ENCODE measurements at regions not wholly inside any gene's neighbourhood (a gene's known extent, or its start where the extent isn't known, plus 50 kb on each side); places are given as distances from the start of the nearest gene placed in this dataset.

GRCh38 chr1:64361974-64362373 is 108.0 kb upstream of the CACHD1 start:
- no peaks in the 10 kb centered on the region for H3K4me1 ChIP-seq
- Mint-ChIP-seq H3K27ac (ENCODE audit: unreplicated experiment) (no peak overlapping the region), H3K36me3 (ENCODE audit: insufficient read depth, unreplicated experiment) (no peaks in the 10 kb centered on the region), H3K4me3 (ENCODE audit: unreplicated experiment) (no peak overlapping the region), H3K4me1 (ENCODE audit: low read depth, unreplicated experiment) (no peaks in the 10 kb centered on the region), H3K27me3 (ENCODE audit: insufficient read depth, unreplicated experiment) (peaks cover 3% of the 10 kb centered on the region), H3K9me3 (ENCODE audit: unreplicated experiment) (no peaks in the 10 kb centered on the region)
- POLR2A ChIA-PET, result no interaction called here
- intact Hi-C loops (cut with micrococcal nuclease; ENCODE audit: unreplicated experiment), result no loop called here
- no peak for DNase-seq
- TF ChIP-seq, protein P1, sequence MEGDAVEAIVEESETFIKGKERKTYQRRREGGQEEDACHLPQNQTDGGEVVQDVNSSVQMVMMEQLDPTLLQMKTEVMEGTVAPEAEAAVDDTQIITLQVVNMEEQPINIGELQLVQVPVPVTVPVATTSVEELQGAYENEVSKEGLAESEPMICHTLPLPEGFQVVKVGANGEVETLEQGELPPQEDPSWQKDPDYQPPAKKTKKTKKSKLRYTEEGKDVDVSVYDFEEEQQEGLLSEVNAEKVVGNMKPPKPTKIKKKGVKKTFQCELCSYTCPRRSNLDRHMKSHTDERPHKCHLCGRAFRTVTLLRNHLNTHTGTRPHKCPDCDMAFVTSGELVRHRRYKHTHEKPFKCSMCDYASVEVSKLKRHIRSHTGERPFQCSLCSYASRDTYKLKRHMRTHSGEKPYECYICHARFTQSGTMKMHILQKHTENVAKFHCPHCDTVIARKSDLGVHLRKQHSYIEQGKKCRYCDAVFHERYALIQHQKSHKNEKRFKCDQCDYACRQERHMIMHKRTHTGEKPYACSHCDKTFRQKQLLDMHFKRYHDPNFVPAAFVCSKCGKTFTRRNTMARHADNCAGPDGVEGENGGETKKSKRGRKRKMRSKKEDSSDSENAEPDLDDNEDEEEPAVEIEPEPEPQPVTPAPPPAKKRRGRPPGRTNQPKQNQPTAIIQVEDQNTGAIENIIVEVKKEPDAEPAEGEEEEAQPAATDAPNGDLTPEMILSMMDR (IDR thresholded peaks at IDR 0.05; ENCODE audit: insufficient read depth in 1 of 2, low read depth in 1 of 2, low read length in 1 of 2, severe bottlenecking in 1 of 2, unreplicated experiment in 1 of 2), result no peak
- H3K4me3 ChIP-seq (ENCODE audit: low read depth, low read length), result no peak overlapping the region
- no peaks in the 10 kb centered on the region for H3K27me3 ChIP-seq (replicated peaks; ENCODE audit: control insufficient read depth, insufficient read depth, low read length)
- no peaks in the 10 kb centered on the region for H3K9me3 ChIP-seq
- H3K36me3 ChIP-seq (ENCODE audit: control insufficient read depth, insufficient read depth, low read length), result no peaks in the 10 kb centered on the region
- CTCF ChIA-PET, result no interaction called here
- no TSS peak for BruUV-seq (replicated peaks)

DNA sequence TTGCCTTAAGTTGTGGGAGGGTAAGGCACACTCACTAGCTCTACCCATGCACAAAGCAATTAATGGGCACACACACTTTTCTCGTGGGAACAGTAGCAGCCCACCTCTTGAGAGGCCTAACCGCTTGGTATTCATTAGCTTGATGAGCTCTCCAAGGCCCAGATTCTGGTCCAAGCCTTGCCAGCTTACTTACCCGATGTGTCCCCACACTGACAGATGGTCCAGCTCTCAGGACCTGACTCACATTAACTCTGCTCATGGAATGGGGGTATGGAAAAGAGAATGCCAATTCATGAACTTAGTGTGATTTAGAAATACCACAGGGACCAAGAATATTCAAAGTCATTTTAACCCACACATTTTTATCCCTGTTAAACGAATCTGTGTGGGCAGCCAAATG is 106.8 kb upstream of the CACHD1 start:
- TF ChIP-seq, protein P1 (IDR thresholded peaks at IDR 0.05; ENCODE audit: insufficient read depth in 1 of 2, low read depth in 1 of 2, low read length in 1 of 2, severe bottlenecking in 1 of 2, unreplicated experiment in 1 of 2), result no peak
- Histone ChIP-seq H3K4me3 (ENCODE audit: low read depth, low read length) (no peak overlapping the region), H3K9me3 (no peaks in the 10 kb centered on the region), H3K4me1 (no peaks in the 10 kb centered on the region), H3K27me3 (replicated peaks; ENCODE audit: control insufficient read depth, insufficient read depth, low read length) (no peaks in the 10 kb centered on the region), H3K36me3 (ENCODE audit: control insufficient read depth, insufficient read depth, low read length) (no peaks in the 10 kb centered on the region)
- Mint-ChIP-seq H3K27me3 (ENCODE audit: insufficient read depth, unreplicated experiment) (peaks cover 3% of the 10 kb centered on the region), H3K36me3 (ENCODE audit: insufficient read depth, unreplicated experiment) (no peaks in the 10 kb centered on the region), H3K4me3 (ENCODE audit: unreplicated experiment) (no peak overlapping the region), H3K4me1 (ENCODE audit: low read depth, unreplicated experiment) (no peaks in the 10 kb centered on the region), H3K27ac (ENCODE audit: unreplicated experiment) (no peak overlapping the region), H3K9me3 (ENCODE audit: unreplicated experiment) (no peaks in the 10 kb centered on the region)
- POLR2A ChIA-PET, result no interaction called here
- BruUV-seq (replicated peaks), result no TSS peak
- DNase-seq, result no peak
- CTCF ChIA-PET, result no interaction called here
- intact Hi-C loops (cut with micrococcal nuclease; ENCODE audit: unreplicated experiment), result no loop called here

- no peaks in the 10 kb centered on the region for H3K36me3 Mint-ChIP-seq (ENCODE audit: insufficient read depth, unreplicated experiment)
- Histone ChIP-seq H3K27me3 (replicated peaks; ENCODE audit: control insufficient read depth, insufficient read depth, low read length) (no peaks in the 10 kb centered on the region), H3K4me3 (ENCODE audit: low read depth, low read length) (no peak overlapping the region), H3K36me3 (ENCODE audit: control insufficient read depth, insufficient read depth, low read length) (no peaks in the 10 kb centered on the region), H3K4me1 (no peaks in the 10 kb centered on the region), H3K9me3 (no peaks in the 10 kb centered on the region)
- TF ChIP-seq, protein P1 (IDR thresholded peaks at IDR 0.05; ENCODE audit: insufficient read depth in 1 of 2, low read depth in 1 of 2, low read length in 1 of 2, severe bottlenecking in 1 of 2, unreplicated experiment in 1 of 2), result no peak
- intact Hi-C loops (cut with micrococcal nuclease; ENCODE audit: unreplicated experiment), result no loop called here
- POLR2A ChIA-PET, result no interaction called here
- no peak overlapping the region for H3K27ac Mint-ChIP-seq (ENCODE audit: unreplicated experiment)
- H3K4me1 Mint-ChIP-seq (ENCODE audit: low read depth, unreplicated experiment), result no peaks in the 10 kb centered on the region
- no TSS peak for BruUV-seq (replicated peaks)
- CTCF ChIA-PET, result no interaction called here
- H3K27me3 Mint-ChIP-seq (ENCODE audit: insufficient read depth, unreplicated experiment), result peaks cover 3% of the 10 kb centered on the region
- DNase-seq, result no peak
- no peak overlapping the region for H3K4me3 Mint-ChIP-seq (ENCODE audit: unreplicated experiment)
- no peaks in the 10 kb centered on the region for H3K9me3 Mint-ChIP-seq (ENCODE audit: unreplicated experiment)
Measured at GRCh38 chr1:64363616-64364015, 106.3 kb upstream of the CACHD1 start.
